HEK293T (cell line): ENCODE measurements at regions not wholly inside any gene's neighbourhood (a gene's known extent, or its start where the extent isn't known, plus 50 kb on each side); places are given as distances from the start of the nearest gene placed in this dataset.

Source experiments
- ARNT ChIP-seq: fragments of 450-650 bp; IDR thresholded peaks from 2 replicates; pipeline ENCODE4 v1.6.1; 2017; ENCODE audit warnings: mild to moderate bottlenecking
- BHLHE40 ChIP-seq: fragments of 450-650 bp; IDR thresholded peaks from 2 replicates; pipeline ENCODE4 v1.6.1; 2016; ENCODE audit warnings: mild to moderate bottlenecking, moderate library complexity, borderline replicate concordance
- ELF4 ChIP-seq: fragments of 450-650 bp; IDR thresholded peaks from 2 replicates; pipeline ENCODE4 v1.6.1; 2017; ENCODE audit warnings: antibody characterized with exemption
- FOXA1 ChIP-seq: fragments of 450-650 bp; IDR thresholded peaks from 2 replicates; pipeline ENCODE4 v1.6.1; 2016; ENCODE audit warnings: mild to moderate bottlenecking
- FOXK2 ChIP-seq: fragments of 450-650 bp; IDR thresholded peaks from 2 replicates; pipeline ENCODE4 v1.6.1; 2016; ENCODE audit warnings: mild to moderate bottlenecking
- HDGF ChIP-seq: fragments of 450-650 bp; IDR thresholded peaks from 2 replicates; pipeline ENCODE4 v1.6.1; 2017; ENCODE audit warnings: antibody characterized with exemption, borderline replicate concordance
- NFRKB ChIP-seq: fragments of 450-650 bp; IDR thresholded peaks from 2 replicates; pipeline ENCODE4 v1.6.1; 2016; ENCODE audit warnings: mild to moderate bottlenecking, moderate library complexity
- SP1 ChIP-seq: fragments of 450-650 bp; IDR thresholded peaks from 2 replicates; pipeline ENCODE4 v1.6.1; 2017
- TARDBP ChIP-seq: fragments of 450-650 bp; IDR thresholded peaks from 2 replicates; pipeline ENCODE4 v1.6.1; 2016
- ZNF384 ChIP-seq: fragments of 450-650 bp; IDR thresholded peaks from 2 replicates; pipeline ENCODE4 v1.6.1; 2016
- TF ChIP-seq, protein P1 (sequence below): fragments of 450-650 bp; IDR thresholded peaks from 2 replicates; pipeline ENCODE4 v1.6.1; 2016

DNA sequence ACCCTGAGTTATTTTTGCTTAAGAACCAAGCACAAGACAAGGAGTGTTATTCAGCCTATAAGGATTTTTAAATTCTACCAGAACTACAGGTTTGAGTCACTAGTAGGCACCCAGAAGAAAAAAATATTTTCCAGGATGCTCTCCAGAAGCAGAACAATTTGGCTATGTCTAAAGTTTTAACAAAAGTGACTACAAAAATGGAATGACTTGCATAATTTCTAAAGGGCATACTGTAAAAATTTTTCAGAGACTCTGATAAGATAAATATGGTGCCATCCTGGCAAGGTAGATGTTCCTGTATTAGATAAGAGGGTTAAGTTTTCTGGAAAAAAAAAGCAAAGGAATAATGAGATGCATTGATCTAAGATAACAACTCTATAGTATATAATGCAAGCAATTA is 68.6 kb upstream of the FAM9A start:
- TF ChIP-seq FOXA1 (no peak), ZNF384 (no peak), SP1 (no peak), TARDBP (no peak), ARNT (no peak), HDGF (no peak), ELF4 (no peak), FOXK2 (no peak), BHLHE40 (no peak), NFRKB (no peak)
- TF ChIP-seq, protein P1, sequence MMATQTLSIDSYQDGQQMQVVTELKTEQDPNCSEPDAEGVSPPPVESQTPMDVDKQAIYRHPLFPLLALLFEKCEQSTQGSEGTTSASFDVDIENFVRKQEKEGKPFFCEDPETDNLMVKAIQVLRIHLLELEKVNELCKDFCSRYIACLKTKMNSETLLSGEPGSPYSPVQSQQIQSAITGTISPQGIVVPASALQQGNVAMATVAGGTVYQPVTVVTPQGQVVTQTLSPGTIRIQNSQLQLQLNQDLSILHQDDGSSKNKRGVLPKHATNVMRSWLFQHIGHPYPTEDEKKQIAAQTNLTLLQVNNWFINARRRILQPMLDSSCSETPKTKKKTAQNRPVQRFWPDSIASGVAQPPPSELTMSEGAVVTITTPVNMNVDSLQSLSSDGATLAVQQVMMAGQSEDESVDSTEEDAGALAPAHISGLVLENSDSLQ = no peak
